ENCODE measurements at regions not wholly inside any gene's neighbourhood (a gene's known extent, or its start where the extent isn't known, plus 50 kb on each side); places are given as distances from the start of the nearest gene placed in this dataset.

DNA sequence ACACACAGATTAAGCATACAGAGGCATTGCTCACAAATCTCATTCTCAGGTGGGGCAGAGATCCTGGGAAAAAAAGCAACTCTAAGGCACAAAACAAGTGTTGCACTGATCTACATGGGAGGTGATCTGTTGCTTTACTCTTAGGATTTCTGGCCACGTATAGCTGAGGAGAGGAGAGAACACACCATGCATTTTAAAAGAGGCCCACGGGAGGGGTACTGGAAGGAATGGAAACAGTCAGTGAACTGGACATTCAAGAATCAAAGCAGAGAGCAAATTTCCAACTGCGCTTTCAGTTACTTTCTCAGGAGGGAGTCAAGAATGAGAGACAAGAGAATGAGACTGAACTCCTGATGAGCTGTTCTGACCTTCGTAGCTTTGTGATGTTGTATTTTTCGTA lies 1105.9 kb downstream of the CDH8 start:
- Histone ChIP-seq H3K79me2 (ENCODE audit: insufficient read depth, low read length) (no peaks in the 10 kb centered on the region), H3K4me3 (ENCODE audit: insufficient read depth, low read length, poor library complexity, severe bottlenecking) (no peak overlapping the region), H3K36me3 (ENCODE audit: low read length) (no peaks in the 10 kb centered on the region), H3K9me3 (ENCODE audit: insufficient read depth, low read length) (no peaks in the 10 kb centered on the region), H3F3A (ENCODE audit: insufficient read depth) (no peaks in the 10 kb centered on the region), H3K9me2 (replicated peaks; ENCODE audit: insufficient read depth, low read length) (no peaks in the 10 kb centered on the region), H3K4me2 (ENCODE audit: low read depth, low read length, poor library complexity, severe bottlenecking) (no peak overlapping the region), H2AFZ (ENCODE audit: low read depth, low read length, severe bottlenecking) (no peak overlapping the region), H3K9ac (ENCODE audit: low read length) (no peak overlapping the region), H3K27me3 (ENCODE audit: low read length) (no peaks in the 10 kb centered on the region), H3K27ac (ENCODE audit: low read depth, low read length) (no peak overlapping the region), H4K20me1 (ENCODE audit: low read depth, low read length) (no peaks in the 10 kb centered on the region)
- TF ChIP-seq EZH2phosphoT487 (conservative IDR thresholded peaks at IDR 0.05; ENCODE audit: low read length), result no peak
- TF ChIP-seq, protein P1, sequence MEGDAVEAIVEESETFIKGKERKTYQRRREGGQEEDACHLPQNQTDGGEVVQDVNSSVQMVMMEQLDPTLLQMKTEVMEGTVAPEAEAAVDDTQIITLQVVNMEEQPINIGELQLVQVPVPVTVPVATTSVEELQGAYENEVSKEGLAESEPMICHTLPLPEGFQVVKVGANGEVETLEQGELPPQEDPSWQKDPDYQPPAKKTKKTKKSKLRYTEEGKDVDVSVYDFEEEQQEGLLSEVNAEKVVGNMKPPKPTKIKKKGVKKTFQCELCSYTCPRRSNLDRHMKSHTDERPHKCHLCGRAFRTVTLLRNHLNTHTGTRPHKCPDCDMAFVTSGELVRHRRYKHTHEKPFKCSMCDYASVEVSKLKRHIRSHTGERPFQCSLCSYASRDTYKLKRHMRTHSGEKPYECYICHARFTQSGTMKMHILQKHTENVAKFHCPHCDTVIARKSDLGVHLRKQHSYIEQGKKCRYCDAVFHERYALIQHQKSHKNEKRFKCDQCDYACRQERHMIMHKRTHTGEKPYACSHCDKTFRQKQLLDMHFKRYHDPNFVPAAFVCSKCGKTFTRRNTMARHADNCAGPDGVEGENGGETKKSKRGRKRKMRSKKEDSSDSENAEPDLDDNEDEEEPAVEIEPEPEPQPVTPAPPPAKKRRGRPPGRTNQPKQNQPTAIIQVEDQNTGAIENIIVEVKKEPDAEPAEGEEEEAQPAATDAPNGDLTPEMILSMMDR (IDR thresholded peaks at IDR 0.05; ENCODE audit: insufficient read depth, low read length, poor library complexity, severe bottlenecking), result no peak

DNA sequence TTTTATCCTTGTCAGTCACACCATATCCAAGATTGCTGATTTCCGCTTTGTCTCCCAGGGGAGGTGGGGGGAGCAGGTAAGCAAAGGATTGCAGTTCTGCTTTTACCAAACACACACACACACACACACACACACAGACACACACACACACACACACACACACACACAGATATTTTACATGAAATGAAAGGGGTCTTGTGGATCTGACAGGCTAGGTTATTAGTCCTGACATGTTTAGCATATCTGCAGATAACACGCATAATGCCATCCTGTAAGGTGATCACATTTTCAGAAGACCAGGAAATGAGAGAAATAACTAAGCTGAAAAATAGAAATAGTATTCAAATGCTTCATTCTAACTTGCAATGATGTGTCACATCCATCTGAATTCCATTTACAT lies 1113.3 kb downstream of the CDH8 start:
- Histone ChIP-seq H3K27me3 (ENCODE audit: low read length) (no peaks in the 10 kb centered on the region), H3K79me2 (ENCODE audit: insufficient read depth, low read length) (no peaks in the 10 kb centered on the region), H2AFZ (ENCODE audit: low read depth, low read length, severe bottlenecking) (no peak overlapping the region), H3K9me2 (replicated peaks; ENCODE audit: insufficient read depth, low read length) (no peaks in the 10 kb centered on the region), H3K4me3 (ENCODE audit: insufficient read depth, low read length, poor library complexity, severe bottlenecking) (no peak overlapping the region), H4K20me1 (ENCODE audit: low read depth, low read length) (no peaks in the 10 kb centered on the region), H3F3A (ENCODE audit: insufficient read depth) (no peaks in the 10 kb centered on the region), H3K27ac (ENCODE audit: low read depth, low read length) (no peak overlapping the region), H3K36me3 (ENCODE audit: low read length) (no peaks in the 10 kb centered on the region), H3K4me2 (ENCODE audit: low read depth, low read length, poor library complexity, severe bottlenecking) (no peak overlapping the region), H3K9ac (ENCODE audit: low read length) (no peak overlapping the region), H3K9me3 (ENCODE audit: insufficient read depth, low read length) (no peaks in the 10 kb centered on the region)
- TF ChIP-seq, protein P1 (IDR thresholded peaks at IDR 0.05; ENCODE audit: insufficient read depth, low read length, poor library complexity, severe bottlenecking), result no peak
- TF ChIP-seq EZH2phosphoT487 (conservative IDR thresholded peaks at IDR 0.05; ENCODE audit: low read length), result no peak

DNA sequence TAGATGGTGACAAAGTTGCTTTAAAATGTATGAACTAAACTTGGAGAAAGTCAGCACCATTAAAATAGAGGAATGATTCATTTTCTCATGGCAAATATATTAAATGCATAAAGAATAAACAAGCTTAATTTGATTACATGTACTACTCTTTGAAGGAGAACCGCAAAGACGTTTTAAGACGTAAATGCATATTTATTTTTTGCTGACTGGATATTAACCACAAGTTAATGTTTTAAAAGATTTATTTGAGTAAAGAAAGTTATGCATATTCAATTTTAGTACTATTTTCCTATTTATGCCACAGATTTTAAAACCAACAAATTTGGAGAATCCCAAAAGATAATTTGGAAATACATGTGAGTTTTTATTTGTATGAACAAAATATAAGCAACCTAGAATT lies 1121.9 kb downstream of the CDH8 start:
- TF ChIP-seq, protein P1 (IDR thresholded peaks at IDR 0.05; ENCODE audit: insufficient read depth, low read length, poor library complexity, severe bottlenecking), result no peak
- TF ChIP-seq EZH2phosphoT487 (conservative IDR thresholded peaks at IDR 0.05; ENCODE audit: low read length), result no peak
- Histone ChIP-seq H3K9me2 (replicated peaks; ENCODE audit: insufficient read depth, low read length) (no peaks in the 10 kb centered on the region), H4K20me1 (ENCODE audit: low read depth, low read length) (no peaks in the 10 kb centered on the region)

More for the DNA sequence above, 1121.9 kb downstream of the CDH8 start:
- H3K9ac ChIP-seq (ENCODE audit: low read length), result no peak overlapping the region
- H3F3A ChIP-seq (ENCODE audit: insufficient read depth), result no peaks in the 10 kb centered on the region
- no peaks in the 10 kb centered on the region for H3K27me3 ChIP-seq (ENCODE audit: low read length)
- no peak overlapping the region for H3K4me3 ChIP-seq (ENCODE audit: insufficient read depth, low read length, poor library complexity, severe bottlenecking)
- H3K4me2 ChIP-seq (ENCODE audit: low read depth, low read length, poor library complexity, severe bottlenecking), result no peak overlapping the region
- no peak overlapping the region for H2AFZ ChIP-seq (ENCODE audit: low read depth, low read length, severe bottlenecking)
- no peak overlapping the region for H3K27ac ChIP-seq (ENCODE audit: low read depth, low read length)
- H3K36me3 ChIP-seq (ENCODE audit: low read length), result no peaks in the 10 kb centered on the region
- no peaks in the 10 kb centered on the region for H3K79me2 ChIP-seq (ENCODE audit: insufficient read depth, low read length)
- H3K9me3 ChIP-seq (ENCODE audit: insufficient read depth, low read length), result no peaks in the 10 kb centered on the region

Measured in SU-DHL-6 (cell line).